OCI-LY3 (cell line): ENCODE measurements at regions not wholly inside any gene's neighbourhood (a gene's known extent, or its start where the extent isn't known, plus 50 kb on each side); places are given as distances from the start of the nearest gene placed in this dataset.
"Not testable (repeated sequence)": the region's sequence is repeated elsewhere in the genome, so short reads cannot be mapped to it uniquely, and the experiment has no call there.

Source experiments
- CTCF ChIP-seq: fragments of 200-600, 300-600 bp; sonication (generic); IDR thresholded peaks from 2 replicates; pipeline ENCODE4 v1.5.1; 2014; ENCODE audit warnings: antibody characterized with exemption, low read length, low read depth
- EZH2phosphoT487 ChIP-seq: fragments of 200-600 bp; shearing (Covaris generic); IDR thresholded peaks from 2 replicates; pipeline ENCODE4 v1.6.1; 2018; ENCODE audit warnings: antibody characterized with exemption, mixed run types, low read depth

- TF ChIP-seq EZH2phosphoT487, CTCF: not testable (repeated sequence)
Observed at GRCh38 chrX:21228974-21229373, 145.2 kb upstream of the CNKSR2 start.
